Stimulated activated CD8-positive, alpha-beta memory T cell treated with anti-CD3 and anti-CD28 coated beads, Interleukin-2, amount 100 ng/mL, for 1 hour (primary cell): ENCODE measurements at regions not wholly inside any gene's neighbourhood (a gene's known extent, or its start where the extent isn't known, plus 50 kb on each side); places are given as distances from the start of the nearest gene placed in this dataset.

ENCODE experiments used
- DNase-seq, 2 donors: peaks; one replicate each; pipeline ENCODE4 v3.0.0-alpha.2; 2020; ENCODE audit warnings: low read depth in 2 of 2

DNA sequence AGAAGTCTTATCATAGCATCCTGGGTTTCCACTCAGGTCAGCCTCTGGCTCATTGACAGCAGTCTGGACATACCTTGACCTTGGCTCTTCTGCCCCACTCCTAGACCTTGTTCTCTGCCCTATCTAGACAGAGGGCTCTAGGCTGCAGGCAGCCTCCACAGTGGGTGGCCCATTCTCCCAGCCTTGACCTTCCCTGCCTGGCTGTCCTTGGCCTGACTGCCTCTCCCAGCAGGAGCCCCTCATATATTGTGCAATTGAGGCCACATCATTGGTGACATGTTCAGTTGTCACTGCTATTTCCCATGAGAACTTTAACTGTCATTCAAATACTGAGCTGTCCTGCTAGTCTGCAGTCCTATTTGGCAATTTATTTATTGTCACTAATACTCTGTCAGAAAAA, 503.4 kb downstream of the PLXNA4 start:
- no peak for DNase-seq

DNA sequence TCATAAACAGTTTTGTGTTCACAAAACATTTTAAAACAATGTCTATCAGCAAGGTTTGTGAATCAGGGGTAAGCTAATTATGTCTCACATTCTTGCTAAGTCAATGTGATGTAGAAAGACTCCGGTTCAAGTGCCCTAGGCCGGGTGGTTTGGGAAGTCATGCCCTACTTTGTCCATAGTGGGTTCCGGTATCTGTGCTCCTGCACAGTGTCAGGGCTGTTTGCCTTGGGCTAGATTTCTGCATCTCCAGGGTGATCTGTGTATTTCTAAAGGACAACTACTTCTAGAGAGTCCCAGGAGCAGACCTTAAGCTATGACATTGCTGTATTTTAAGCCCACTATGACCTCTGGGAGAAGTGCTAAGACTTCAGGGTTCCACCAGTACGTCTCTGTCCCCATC, 504.1 kb downstream of the PLXNA4 start:
- DNase-seq, result no peak

DNA sequence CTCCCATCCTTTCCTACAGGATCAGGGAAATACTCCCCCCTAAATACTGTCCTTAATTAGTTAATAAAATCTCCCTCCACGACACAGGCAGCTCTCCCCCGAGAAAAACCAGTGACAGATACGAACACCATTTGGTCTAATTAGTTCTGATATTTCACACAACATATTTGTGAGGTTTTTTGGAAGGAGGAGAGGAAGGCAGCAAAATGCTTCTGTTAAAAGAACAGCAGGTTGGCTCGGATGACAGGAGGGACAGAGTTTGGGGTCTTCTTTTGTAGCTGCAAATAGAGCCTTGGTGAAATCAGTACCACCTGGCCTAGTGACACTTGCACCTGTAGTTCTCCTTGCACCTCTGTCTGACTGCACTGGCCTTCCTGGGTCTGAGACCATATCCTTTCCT, 507.0 kb downstream of the PLXNA4 start:
- DNase-seq, result no peak

DNA sequence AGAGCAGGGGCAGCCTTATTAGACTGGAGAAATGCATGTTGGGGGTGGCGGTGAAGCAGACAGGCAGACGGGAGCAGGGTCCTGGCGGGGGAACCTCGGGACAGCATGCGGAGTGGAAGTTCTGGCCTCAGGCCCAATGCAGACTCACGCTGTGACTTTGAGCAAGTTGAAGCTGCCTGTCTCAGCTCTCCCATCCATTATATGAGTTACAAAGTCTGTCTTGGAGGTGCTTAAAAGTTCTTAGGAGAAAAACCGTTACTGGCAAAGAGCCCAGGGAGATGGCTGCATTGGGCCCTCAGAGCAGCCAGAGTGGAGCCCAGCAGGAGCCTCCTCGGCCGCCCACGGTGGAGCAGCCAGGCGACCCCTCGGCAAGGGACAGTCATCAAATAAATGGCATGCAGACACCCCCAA, 509.5 kb downstream of the PLXNA4 start:
- no peak for DNase-seq

DNA sequence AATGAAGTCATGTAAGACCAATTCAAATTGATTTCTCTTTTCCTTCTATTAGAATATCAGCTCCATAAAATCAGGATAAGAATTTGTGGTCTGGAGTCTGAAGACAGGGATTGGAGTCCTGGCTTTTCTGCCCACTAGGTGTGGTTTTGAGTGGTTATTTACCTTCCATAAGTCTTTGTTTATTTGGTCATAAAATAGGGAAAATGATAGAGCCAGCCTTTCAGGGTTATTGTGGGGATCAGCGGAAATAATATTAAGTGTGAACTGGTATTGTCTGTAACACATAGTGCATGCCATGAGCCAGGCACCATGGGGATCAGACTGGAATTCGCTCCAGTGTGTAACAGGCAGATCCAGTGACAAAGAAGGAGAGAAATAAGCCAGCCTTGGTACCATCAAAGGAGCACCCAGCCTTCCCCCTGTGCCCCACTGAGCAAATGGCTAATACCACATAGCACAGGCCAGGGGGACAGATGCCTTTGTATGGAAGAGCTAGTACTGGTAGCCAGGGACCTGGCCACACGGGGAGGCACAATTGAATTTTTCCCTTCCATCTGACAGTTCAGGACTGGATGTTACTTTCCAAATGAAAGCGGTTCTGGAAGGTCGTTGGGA, 509.7 kb upstream of the PODXL start:
- no peak for DNase-seq

DNA sequence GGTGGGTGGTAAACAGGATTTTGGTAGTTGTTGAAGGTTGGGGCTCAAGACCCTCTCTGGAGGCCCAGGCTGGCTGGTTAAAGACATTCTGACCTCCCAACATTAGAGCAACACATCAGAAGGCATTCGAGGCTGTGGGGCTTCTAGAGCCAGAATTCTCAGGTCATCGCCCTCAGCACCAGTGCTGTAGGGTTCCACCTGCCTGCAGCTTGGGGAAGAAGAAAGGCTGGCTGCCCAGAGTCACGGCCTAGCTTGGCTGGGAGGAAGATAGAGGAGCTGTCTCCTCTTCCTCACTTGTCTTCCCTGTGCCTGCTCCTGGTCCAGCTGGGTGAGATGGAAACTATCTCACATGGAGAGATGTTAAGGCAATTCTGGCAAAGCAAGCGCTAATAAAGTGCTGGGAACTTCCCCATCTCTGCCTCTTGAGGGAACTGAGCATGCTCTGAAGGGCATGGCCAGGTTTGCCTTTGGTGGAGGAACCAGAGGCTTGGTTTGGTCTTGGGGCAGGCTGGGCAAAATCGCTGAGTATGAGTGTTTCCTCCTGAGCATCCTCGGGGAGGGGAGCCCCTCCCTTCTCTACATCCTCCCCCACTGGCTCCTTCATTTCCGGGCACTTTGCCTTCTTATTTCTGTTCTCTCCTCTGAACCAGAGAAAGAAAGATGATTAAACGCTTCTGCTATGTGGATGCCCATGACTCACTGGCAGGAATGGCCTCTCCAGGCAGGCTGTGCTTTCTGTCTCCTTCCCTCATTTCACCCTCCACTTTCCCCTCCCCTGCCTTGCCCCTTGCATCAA, 509.0 kb upstream of the PODXL start:
- DNase-seq, result no peak

DNA sequence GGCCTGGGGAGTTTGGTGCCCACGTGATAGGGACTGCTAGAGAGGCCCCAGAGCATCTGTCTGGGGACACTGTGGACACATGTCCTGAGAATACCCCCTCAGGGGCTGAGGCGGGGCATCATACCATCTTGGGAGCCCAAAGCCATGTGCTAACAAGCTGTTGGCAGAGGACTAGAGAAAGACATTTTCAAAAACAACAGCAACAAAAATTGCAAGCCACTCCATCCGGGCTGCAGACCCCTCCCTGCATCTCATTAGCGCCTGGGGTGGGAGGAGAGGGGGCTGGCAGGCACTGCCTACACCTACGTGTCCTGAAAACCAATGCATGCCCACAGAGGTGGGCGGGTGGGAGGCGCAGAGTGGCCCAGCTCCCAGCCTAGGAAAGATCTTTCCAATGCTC, 507.4 kb upstream of the PODXL start:
- DNase-seq, result no peak

DNA sequence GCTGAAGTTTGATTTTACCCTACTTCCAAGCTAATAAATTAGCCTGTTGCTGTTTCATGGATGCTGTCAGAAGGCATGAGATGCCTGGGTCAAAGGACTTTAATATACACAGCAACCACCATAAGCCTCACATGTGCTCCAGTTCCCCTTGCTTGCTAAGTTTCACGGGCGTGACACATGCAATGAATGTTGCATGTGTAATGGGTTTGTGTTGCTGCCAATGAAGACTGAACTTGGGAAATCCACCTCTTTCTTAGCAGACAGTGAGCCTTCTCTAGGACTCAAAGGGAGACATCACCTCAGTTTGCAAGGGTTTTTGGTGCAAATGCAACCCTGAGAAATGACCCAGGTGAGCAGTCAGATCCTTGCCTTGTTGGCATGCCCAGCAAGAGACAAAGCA, 505.5 kb upstream of the PODXL start:
- DNase-seq, result no peak

DNA sequence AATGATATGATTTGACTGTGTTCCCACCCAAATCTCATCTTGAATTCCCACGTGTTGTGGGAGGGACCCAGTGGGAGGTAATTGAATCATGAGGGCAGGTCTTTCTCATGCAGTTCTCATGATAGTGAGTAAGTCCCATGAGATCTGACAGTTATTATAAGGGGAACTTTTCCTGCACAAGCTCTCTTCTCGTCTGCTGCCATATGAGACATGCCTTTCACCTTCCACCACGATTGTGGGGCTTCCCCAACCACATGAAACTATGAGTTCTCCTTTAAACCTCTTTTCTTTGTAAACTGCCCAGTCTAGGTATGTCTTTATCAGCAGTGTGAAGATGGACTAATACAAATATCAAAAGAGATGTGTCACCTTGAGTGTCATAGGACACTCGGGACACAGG, 502.7 kb upstream of the PODXL start:
- DNase-seq, result no peak

DNA sequence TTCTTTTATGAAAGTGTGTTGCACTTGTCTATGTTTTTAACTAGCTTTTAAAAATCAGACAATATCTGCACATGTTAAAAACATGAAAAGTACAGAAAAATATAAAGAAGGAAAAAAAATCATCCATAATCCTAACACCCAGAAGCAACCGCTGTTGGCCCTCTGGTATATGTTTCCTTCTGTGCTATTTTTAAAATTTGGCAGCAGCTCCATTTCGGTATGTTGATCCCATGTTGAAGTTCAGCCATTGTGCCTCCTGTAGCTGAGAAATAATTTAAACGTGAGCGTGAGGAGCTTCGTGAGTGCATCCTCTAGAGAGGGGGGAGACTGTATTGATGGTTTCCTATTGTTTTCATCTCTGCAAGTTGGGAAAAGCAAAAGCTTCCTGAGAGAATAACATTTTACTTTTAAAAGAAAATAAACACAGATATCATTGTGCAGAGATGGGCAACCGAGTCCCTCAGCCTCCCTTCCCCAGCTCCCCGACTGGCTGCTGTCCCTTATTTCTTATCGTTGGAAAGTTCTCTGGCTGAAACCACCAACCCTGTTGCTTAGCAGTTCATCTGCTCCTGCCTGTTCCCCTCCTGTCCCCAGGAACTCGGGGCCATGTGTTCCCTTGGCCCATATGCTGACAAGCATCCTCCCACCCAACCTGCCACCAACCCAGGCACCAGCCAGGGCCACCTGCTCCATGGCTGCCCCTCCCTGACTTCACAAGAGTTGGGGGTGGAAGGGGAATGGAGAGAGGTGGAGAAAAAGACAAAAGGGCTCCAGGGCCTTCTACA, 499.1 kb upstream of the PODXL start:
- DNase-seq, result no peak

DNA sequence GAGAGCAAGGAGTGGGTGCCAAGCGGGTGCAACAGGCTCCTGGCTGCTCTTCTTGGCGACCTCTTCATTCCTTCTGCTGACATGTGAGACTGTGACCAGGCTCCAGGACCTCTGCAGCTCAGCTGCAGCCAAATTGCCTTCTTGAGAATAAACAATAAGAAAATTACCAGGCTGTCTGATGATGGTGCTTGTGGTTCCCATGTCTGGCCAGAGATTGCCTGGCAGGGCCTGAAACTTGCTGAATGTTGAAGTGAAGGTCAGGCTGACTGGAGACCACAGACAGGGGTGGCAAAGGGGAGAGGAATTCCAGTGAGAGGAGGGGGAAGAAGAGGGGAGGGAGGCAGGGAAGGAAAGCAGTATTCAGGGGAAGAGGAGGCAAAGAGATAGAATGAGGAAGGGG, 497.4 kb upstream of the PODXL start:
- no peak for DNase-seq

DNA sequence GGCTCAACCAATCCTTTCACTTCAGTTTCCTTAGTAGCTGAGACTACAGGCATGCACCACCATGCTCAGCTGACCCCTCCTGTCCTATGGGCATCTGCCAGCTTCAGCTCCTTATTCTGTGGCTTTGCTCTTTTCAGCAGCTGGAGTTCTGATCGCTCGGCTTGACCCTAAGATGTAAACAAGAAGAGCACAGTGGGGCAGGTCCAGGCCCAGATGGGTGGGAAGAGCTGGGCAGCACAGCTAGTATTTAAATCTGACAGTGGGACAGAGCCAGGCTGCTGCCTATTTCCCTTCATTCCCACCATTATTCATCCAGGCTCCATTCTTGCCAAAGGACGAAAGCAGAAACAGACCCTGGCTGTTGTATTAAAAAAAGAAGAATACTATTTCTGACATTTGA, 494.9 kb upstream of the PODXL start:
- DNase-seq, result no peak

DNA sequence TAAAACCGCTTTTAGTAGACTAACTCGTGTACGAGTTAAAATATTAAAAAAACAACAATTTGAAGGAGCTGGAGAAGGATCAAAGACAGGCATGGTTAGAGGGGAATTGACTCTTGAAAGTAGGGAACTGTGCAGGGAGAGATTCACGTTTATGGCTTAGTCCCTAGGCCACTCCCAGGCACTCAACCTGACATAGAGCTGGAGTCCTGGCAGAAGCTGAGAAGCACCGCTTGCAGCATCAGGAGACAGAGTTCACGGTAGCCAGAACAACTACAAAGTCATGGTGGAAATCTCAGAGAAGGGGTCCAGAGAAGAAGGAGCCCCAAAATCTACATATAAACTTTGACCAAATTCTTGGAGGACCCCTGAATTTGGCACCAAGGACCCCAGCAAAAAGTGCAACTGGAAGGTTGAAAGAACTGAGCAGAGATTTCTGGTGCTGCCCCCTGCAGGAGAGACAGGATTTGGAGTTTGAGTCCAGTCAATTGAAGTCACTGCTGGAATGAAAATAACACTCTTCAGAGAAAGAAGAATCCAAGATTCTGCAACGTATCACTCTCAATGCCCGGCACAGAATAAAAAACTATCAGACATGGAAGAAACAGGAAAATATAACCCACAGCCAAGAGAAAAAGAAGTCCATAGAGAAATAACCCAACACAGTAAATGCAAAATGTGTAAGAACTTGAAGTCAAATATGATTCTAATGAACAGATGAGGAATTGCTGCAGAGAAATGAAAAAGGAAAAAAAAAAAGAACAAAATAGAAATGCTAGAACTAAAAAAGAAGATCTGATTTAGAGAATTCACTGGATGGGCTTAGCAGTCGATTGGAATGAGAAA, 493.3 kb upstream of the PODXL start:
- no peak for DNase-seq

DNA sequence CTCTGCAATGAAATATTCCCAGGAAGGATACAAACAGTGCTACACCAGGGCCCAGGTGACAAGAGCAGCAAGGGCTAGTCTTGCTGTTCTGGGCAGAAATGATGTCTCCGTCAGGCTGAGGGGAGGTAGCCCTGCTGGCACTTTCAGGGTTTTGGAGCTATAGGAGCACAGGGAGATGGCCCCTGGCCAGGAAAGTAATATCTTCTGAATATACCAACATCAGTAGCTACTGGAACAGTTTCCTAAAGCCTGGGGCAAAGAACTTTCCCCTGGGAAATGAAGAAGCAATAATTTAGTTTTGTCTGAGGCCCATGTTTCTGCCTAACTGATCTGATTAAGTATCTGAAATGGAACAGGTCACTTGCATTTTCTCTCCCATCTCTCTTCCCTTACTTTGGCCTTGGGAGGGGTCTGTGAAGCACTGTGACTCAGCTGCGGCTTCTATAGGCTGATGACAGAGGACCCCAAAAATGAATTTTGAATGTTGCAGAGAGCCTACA, 489.1 kb upstream of the PODXL start:
- DNase-seq, result no peak

DNA sequence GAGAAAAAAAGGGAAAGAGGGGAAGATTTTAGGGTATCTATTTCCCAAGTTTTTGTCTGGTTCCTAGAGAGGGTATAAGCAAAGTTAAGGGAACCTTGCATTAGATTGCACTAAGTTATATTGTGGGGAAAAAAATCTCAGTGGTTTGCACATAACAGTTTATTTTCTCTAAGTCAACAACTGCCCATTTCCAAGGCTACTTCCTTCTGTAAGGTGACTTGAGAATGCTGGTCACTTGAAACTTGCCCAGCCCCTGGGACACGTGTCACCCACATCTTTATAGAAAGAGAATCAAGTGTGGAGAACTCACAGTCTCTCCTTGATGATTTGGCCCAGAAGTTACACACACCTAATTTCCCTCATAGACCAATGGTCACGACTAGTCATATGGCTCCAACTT, 488.6 kb upstream of the PODXL start:
- DNase-seq, result no peak

DNA sequence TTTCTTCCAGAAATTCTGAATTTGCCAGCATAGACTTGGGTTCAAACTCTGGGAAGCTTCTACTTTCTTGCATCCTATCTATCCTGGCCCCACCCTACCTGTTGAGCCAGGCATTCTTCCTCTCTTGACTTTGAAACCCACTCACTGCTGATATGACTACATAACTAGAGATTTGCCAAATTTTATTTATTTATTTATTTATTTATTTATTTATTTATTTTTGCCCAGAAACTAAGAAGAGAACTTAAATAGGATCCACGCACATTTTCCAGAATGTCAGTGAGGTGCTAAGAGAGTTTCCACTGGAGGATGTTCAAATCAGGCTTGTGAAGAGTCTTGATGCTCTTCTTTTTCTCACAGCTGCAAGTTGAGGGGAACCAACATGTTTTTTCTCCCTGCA, 487.8 kb upstream of the PODXL start:
- no peak for DNase-seq

DNA sequence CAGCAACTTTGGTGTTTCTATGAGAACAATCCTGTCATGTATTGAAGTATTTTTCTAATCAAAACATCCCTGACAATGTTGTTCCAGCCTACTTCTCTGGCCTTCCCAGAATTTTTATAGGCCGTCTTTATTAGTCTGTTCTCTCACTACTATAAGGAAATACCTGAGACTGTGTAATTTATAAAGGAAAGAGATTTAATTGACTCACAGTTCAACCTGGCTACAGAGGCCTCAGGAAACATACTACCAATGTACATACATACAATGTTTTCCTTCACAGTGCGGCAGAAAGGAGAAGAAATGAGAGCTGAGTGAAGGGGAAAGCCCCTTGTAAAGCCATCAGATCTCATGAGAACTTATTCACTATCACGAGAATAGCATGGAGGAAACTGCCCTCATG, 484.7 kb upstream of the PODXL start:
- no peak for DNase-seq

DNA sequence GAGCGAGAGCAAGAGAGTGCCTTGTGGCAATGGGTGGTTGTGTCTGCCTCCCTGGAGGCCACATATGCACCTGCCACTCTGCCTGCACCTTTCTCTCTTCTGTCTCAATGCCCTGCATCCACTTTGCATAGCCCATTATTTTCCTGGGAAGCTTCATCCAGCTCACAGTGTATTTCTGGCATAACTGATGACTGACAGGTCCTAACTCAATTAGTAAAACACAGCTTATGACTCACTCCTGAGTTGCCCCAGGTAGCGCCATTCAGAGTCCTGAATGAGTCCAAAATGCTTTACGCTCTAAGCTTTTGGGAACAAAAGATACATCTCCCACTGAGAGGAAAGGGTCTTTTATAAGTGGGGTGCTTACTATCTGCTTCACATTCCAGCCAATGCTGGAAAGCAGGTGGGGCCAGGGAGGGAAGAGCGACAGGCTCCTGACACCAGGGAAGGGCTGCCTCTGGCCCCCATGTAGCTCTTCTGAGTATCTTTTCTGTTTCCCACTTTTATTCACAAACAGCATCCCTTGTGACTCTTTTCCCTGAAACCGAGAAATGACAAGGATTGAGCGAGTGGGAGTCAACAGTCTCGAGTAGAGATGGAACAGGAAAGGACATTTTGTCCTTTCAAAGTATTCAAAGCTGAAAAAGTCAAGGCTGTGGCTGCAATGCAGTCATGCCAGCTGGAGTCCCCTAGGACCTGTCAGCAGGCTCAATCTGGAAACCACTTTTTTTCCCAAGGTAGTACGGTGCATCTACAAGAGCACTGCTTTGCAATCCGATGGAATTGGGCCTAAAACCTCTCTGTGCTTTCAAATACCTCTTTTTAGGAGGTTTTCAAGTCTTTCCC, 479.3 kb upstream of the PODXL start:
- DNase-seq, result no peak

DNA sequence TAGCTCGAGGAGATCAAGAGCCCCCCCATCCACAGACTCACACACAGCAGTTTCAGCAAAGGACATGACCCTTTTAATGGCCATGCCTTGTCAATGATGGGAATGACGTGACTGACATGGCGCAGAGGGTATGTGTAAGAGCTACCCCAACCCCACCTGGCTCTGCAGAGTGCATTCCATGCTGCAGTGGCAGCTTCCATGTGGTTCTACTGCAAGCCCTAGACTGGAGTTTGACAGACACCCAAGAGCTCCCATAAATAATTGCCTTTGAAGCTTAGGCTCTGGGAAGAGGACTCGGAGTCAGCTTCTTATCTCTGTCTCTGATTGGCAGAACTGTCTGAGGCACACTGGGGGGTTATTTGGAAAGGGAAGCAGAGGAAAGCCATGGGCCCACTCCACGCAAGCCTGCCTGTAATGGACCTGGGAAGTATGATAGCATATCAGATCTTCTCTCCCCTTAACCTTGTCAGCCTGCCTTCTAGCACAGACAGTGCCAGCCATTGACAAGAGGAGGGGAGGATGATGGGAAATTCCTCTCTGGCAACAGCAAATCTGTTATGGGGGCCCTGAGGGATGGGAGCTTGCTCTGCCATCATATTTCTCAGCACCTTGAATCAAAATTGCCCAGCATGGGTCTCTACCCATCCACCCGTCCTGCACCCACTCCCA, 478.5 kb upstream of the PODXL start:
- no peak for DNase-seq

DNA sequence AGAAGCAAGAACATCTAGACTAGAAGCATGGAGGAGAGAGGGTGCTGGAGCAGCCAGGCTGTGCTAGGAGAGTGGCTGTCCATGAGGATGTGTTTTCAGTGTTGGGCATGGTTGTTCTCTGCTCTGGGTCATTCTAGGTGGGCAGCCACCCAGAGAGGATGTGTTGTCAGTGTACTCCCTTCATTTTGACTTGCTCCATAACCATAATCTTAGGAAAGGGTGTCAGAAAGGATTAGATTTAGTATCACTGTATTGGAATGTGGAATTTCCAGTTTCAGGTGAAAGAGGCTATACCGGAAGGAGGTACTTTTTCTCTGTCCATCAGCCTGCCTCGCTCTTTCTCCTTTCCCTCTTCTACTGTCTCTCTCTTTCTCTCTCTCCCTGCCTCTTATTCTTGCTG, 474.5 kb upstream of the PODXL start:
- no peak for DNase-seq
